ENCODE measurements at regions not wholly inside any gene's neighbourhood (a gene's known extent, or its start where the extent isn't known, plus 50 kb on each side); places are given as distances from the start of the nearest gene placed in this dataset.

DNA sequence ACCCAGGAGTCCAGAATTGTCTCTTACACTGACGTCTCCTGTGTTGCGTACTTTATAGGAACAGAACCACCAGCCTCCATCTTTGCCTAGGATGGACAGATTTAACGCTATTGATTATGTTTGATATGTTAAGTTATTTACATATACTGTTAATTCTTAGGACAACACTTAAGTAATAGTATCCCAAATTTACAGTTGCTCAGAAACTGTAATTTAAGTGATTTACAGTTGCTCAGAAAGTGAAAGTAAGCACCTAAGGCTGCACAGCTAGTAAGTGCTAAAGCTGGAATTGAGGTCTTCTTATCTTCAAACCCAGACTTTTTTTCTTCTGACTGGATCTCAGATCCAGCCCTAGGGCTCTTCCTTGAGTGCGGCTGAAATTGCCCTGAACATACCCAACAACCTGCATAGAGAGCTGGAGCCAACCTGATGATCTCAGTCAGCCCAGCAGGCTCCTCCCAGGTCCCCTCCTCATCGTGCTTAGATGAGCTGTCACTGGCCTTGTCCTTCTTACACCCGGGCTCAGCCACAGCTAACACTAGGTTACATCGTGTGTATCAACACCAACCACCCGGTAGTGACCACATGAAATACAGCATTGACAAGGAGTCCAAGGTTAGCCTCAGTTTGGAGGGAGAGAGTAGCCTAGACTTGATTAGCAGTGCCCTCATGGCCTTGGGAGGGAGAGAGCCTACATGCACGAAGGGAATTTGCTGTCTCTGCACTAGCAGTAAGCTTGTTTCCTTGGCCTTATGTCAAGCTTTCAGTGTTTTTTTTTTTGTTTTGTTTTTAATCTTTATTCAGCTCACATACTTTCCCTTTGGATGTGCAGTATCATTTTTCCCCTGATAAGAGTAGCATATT lies 111.1 kb upstream of the ARHGAP5 start:
- no peak for DNase-seq

GRCh38 chr14:31966896-31967668 lies 110.0 kb upstream of the ARHGAP5 start:
- DNase-seq = no peak

- no peak for DNase-seq
Observed at GRCh38 chr14:31967669-31967975, 109.5 kb upstream of the ARHGAP5 start.

DNA sequence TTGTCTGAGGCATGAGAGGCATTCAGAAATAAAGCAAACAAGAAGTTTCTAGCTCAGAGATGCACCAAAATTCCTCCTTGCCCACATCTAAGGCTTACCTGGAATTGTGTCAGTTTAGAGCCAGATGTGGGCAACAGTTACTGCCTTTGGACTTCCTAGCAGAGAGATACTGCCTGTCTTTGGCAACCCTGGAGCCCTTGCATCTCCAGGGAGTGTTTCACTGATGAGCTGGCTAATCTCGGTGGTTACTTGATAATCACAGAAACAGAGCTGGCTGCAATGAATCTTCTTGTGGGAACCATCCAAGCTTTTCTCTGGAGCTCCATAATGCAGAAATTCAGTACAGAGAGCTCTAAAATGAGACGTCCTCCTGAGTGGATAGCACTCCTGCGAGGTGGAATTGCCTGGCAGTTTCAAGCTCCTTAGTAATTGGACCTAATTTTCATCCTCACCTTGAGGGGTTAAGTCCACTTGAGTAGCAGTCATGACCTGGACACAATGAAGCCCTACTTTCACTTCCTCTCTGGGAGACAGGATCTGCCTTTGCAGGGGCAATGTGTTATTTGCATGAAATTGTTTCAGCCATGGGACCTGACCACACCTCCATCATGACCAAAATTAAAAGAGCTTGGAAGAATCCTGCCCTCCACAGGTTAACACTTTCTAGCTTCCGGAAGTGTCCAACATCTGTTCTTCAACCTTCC lies 108.8 kb upstream of the ARHGAP5 start:
- DNase-seq = no peak

- DNase-seq = no peak
Observed at GRCh38 chr14:31968956-31969698, 108.0 kb upstream of the ARHGAP5 start.

DNA sequence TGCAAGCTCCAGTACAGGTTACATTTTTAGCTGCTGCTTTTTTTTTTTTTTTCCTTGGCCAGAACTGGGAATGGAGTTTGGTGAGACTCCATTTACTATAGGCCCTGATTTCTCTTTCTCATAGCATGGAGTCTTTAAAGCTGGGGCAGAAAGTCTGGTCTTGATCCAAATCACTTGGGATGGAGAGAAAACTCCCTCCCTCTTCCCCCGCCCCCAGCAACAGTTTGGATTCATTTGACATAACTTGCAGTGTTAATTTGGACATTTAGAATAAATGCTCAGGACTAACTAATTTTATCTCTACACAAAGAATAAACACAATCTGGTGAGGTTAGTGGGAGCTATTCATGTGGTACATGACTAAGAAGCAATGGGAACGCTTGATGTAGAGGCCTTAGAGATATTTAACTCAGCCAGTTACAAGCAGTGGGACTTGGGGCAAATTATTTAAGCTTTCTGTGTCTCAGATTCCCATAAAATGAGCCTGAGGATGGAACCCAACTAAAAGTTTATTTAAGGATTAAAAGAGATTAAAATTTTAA lies 107.3 kb upstream of the ARHGAP5 start:
- no peak for DNase-seq

DNA sequence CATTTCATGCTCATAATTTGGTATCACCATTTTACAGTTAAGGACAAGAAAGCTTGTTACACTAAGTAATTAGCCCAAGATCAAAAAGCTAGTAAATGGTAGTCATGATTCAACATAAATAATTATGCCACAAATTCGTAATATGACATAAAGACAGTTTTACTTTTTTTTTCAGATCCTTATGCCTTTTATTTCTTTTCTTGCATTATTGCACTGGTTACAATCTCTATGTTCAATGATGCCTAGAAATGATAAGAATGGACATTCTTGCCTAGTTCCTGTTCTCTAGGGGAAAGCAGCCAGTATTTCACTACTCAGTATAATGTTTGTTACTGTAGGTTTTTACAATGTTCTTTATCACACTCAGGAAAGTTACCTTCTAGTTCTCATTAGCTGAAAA lies 106.4 kb upstream of the ARHGAP5 start:
- no peak for DNase-seq

- no peak for DNase-seq
Observed at GRCh38 chr14:31971612-31972011, 105.5 kb upstream of the ARHGAP5 start.

DNA sequence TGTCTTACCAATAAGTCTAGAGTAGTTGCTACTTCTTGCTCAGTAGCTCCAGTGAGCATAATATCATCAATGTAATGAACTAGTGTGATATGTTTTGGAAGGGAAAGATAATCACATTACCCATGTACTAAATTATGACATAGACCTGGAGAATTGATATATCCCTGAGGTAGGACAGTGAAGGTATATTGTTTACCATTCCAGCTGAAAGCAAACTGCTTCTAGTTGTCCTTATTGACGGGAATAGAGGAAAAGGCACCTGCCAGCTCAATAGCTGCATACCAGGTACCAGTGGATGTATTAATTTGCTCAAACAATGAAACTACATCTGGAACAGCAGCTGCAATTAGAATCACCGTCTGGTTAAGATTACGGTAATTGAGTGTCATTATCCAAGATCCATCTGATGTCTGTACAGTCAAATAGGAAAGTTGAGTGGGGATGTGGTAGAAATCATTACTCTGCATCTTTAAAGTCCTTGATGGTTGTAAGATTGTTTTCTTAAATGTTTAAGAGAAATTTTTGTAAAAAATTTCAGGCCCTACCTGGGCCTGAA lies 100.0 kb upstream of the ARHGAP5 start:
- no peak for DNase-seq

GRCh38 chr14:31978423-31978822 lies 98.7 kb upstream of the ARHGAP5 start:
- DNase-seq = no peak

DNA sequence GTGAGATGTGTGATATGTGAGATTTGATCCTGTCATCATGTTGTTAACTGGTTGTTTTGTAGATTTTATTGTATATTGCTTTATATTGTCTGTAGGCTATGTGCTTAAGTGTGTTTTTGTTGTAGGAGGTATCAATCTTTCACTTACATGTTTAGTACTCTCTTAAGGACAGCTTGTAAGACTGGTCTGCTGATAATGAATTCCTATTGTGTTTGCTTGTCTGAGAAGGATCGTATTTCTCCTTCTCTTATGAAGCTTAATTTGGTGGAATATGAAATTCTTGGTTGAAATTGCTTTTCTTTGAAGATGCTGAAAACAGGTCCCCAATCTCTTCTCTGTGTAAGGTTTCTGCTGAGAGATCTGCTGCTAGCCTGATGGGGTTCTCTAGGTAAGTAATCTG lies 94.5 kb upstream of the ARHGAP5 start:
- DNase-seq = no peak

DNA sequence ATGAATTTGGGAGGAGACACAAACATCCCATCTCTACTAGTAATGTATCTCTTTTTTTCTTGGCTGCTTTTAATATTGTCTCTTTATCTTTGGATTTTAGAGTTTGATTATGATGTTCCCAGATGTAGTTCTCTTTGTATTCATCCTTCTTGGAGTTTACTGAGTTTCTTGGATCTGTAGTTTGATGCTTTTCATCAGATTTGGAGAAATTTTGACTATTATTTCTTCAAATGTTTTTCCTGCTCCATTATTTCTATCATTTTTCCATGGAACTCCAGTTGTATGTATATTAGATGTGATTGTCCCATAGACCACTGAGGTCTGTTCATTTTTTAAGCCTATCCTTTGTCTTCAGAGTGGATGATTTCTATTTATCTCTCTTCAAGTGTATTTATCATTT lies 90.7 kb upstream of the ARHGAP5 start:
- no peak for DNase-seq

DNA sequence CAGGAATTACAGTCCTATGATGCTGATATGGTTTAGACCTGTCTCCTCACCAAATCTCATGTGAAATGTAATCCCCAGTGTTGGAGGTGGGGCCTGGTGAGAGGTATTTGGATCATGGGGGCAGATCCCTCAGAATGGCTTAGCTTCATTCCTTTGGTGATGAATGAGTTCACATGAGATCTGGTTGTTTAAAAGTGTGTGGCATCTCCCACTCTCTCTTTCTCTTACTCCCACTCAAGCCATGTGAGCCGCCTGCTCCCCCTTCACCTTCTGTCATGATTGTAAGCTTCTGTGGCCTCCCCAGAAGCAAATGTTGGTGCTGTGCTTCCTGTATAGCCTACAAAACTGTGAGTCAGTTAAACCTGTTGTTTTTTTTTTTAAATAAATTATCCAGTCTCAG lies 89.4 kb upstream of the ARHGAP5 start:
- DNase-seq = no peak

DNA sequence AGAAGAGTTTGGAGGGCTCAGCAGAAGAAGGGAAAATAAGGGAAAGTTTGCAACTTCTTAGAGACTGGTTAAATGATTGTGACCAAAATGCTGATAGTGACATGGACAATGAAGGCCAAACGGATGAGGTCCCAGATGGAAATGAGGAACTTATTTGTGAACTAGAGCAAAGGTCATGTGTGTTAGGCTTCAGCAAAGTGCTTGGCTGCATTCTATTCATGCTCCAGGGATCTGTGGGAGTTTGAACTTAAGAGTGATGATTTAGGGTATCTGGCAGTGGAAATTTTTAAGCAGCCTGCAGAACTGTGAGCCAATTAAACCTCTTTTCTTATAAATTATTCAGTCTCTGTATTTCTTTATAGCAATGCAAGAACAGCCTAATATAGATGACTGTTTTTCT lies 88.9 kb upstream of the ARHGAP5 start:
- no peak for DNase-seq

- no peak for DNase-seq
Observed at GRCh38 chr14:31990183-31990857, 86.8 kb upstream of the ARHGAP5 start.

DNA sequence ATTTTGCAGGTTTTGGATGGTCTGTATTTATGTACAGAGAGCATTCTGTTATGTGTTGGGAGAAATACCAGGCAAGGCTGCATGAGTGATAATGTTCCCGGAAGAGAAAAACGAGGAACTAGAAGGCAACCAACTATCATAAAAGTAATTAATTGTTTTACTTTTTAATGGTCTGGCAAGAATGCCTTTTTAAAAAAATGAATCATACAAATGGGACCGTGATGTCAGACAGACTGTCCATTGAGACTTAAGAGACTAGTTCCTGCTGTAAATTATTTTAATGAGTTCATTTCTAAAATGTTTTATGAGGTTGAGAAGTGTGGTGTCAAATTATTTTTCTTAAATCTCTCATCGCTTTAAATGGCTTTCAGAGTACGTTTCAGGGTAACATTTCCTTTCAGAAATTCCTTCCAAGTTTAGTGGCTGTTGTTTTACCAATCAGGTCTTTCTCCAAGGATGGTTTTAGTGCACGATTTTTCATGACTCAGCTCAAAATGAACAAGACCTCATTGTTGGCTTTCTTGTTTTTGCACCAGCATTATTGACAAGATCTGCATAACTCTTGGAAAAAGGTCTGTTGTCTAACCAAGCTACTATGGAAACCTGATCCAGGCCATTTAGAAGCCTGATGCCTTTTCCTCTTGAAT lies 86.1 kb upstream of the ARHGAP5 start:
- no peak for DNase-seq

- DNase-seq = no peak
Observed at GRCh38 chr14:31992011-31992447, 85.1 kb upstream of the ARHGAP5 start.

- DNase-seq = no peak
Observed at GRCh38 chr14:31993521-31993951, 83.6 kb upstream of the ARHGAP5 start.

GRCh38 chr14:31994391-31995033 lies 82.6 kb upstream of the ARHGAP5 start:
- no peak for DNase-seq

GRCh38 chr14:32003585-32003984 lies 73.5 kb upstream of the ARHGAP5 start:
- DNase-seq = no peak

Data from muscle of arm (tissue), 1 donor.